ENCODE measurements at regions not wholly inside any gene's neighbourhood (a gene's known extent, or its start where the extent isn't known, plus 50 kb on each side); places are given as distances from the start of the nearest gene placed in this dataset.

DNA sequence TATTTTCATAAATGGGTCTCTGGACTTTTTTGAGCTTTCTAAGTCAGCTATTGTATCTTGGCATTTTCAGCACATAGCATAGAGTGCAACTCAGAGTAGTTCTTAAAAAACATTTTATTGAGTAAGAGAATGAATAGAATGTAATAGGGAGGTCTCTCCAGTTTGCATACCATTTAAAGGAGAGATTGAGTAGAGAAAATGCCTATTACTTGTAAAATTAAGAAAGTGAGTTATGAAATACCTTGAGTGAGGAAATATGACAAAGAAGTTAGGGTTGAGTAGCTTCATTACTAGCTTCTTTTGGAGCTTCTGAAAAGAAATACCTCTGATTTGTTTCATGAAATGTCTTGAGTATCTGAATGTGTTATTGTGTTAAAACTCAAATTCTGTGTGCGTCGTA lies 140.0 kb downstream of the AASDHPPT start:
- Histone ChIP-seq H2BK5ac (ENCODE audit: insufficient read length, low read length) (no peak overlapping the region), H3K27ac (ENCODE audit: insufficient read length, low read depth, low read length) (no peak overlapping the region), H3K79me1 (ENCODE audit: insufficient read depth, low read depth, low read length, poor library complexity, severe bottlenecking) (no peaks in the 10 kb centered on the region), H3K14ac (ENCODE audit: insufficient read depth, low read length) (no peak overlapping the region), H3K9ac (ENCODE audit: extremely low read depth, insufficient read length, low read length) (no peak overlapping the region), H3K4me2 (ENCODE audit: insufficient read depth, insufficient read length, low read length) (no peak overlapping the region), H2AFZ (ENCODE audit: low read length) (no peak overlapping the region), H2AK5ac (ENCODE audit: insufficient read length, low read length) (no peak overlapping the region), H3K27me3 (ENCODE audit: insufficient read depth, low read length) (no peaks in the 10 kb centered on the region), H3K18ac (ENCODE audit: insufficient read length, low read depth, low read length) (no peak overlapping the region), H3K56ac (ENCODE audit: insufficient read length, low read depth, low read length) (no peak overlapping the region), H2BK120ac (ENCODE audit: low read depth, low read length, poor library complexity, severe bottlenecking) (no peak overlapping the region), H3K4ac (ENCODE audit: low read depth, low read length) (no peak overlapping the region), H2BK20ac (ENCODE audit: low read depth, low read length, poor library complexity, severe bottlenecking) (no peak overlapping the region), H3K23me2 (ENCODE audit: insufficient read length, low read depth, low read length, poor library complexity, severe bottlenecking) (no peaks in the 10 kb centered on the region), H4K20me1 (ENCODE audit: control insufficient read depth, insufficient read depth, insufficient read length) (no peaks in the 10 kb centered on the region), H4K5ac (ENCODE audit: insufficient read length, low read depth, low read length) (no peak overlapping the region), H4K8ac (replicated peaks; ENCODE audit: insufficient read length, low read depth, low read length) (no peak overlapping the region), H3T11ph (ENCODE audit: low read length) (no peak overlapping the region), H2BK15ac (ENCODE audit: low read depth, low read length) (no peak overlapping the region), H3K4me1 (ENCODE audit: insufficient read depth, low read length) (no peaks in the 10 kb centered on the region), H3K79me2 (ENCODE audit: insufficient read depth, low read length) (no peaks in the 10 kb centered on the region), H2BK12ac (ENCODE audit: insufficient read length, low read depth, low read length) (no peak overlapping the region), H3K23ac (ENCODE audit: insufficient read length, low read depth, low read length) (no peak overlapping the region), H4K91ac (ENCODE audit: insufficient read length, low read depth, low read length) (no peak overlapping the region), H3K9me3 (ENCODE audit: control insufficient read depth, low read depth, low read length) (no peaks in the 10 kb centered on the region)
- no CpG with 5 or more reads among the region's 2 CpGs for WGBS (ENCODE audit: extremely low coverage, insufficient read length, low lambda C conversion rate)
- Mint-ChIP-seq H3K9me3 (peaks cover 8% of the 10 kb centered on the region in 2 experiments), H3K4me3 (no peak overlapping the region), H3K4me1 (peaks cover 0 to 3% of the 10 kb centered on the region in 2 experiments; a peak in 2 of 4 replicates), H3K27me3 (ENCODE audit: low read depth) (no peaks in the 10 kb centered on the region), H3K36me3 (ENCODE audit: insufficient read depth in 1 of 3, low read depth in 3 of 3) (peaks cover 0 to 4% (median 2%) of the 10 kb centered on the region in 3 experiments; a peak in 4 of 7 replicates), H3K27ac (no peak overlapping the region)
- TF ChIP-seq, protein P1, sequence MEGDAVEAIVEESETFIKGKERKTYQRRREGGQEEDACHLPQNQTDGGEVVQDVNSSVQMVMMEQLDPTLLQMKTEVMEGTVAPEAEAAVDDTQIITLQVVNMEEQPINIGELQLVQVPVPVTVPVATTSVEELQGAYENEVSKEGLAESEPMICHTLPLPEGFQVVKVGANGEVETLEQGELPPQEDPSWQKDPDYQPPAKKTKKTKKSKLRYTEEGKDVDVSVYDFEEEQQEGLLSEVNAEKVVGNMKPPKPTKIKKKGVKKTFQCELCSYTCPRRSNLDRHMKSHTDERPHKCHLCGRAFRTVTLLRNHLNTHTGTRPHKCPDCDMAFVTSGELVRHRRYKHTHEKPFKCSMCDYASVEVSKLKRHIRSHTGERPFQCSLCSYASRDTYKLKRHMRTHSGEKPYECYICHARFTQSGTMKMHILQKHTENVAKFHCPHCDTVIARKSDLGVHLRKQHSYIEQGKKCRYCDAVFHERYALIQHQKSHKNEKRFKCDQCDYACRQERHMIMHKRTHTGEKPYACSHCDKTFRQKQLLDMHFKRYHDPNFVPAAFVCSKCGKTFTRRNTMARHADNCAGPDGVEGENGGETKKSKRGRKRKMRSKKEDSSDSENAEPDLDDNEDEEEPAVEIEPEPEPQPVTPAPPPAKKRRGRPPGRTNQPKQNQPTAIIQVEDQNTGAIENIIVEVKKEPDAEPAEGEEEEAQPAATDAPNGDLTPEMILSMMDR (conservative IDR thresholded peaks at IDR 0.05), result no peak
- DNase-seq, result no peak

Data from H9 (cell line).